ENCODE measurements at regions not wholly inside any gene's neighbourhood (a gene's known extent, or its start where the extent isn't known, plus 50 kb on each side); places are given as distances from the start of the nearest gene placed in this dataset.
"Not testable (repeated sequence)": the region's sequence is repeated elsewhere in the genome, so short reads cannot be mapped to it uniquely, and the experiment has no call there.

DNA sequence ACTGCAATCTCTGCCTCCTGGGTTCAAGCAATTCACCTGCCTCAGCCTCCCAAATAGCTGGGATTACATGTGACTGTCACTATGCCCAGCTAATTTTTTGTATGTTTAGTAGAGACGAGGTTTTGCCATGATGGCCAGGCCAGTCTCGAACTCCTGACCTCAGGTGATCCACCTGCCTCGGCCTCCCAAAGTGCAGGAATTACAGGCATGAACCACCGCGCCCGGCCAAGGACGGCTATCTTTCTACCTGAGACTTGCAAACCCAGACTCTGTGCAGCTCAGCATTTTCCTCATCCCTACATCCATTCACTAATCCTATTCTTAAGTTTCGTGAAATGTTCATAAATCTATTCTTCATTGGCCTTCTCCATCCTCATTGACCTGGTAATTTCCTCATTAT, 330.0 kb downstream of the ANTXR2 start:
- H3K9me3 ChIP-seq (ENCODE audit: control insufficient read depth, low read length): no peaks in the 10 kb centered on the region
- H3K27ac ChIP-seq (ENCODE audit: low read length): no peak overlapping the region
- no peaks in the 10 kb centered on the region for H3K27me3 ChIP-seq (ENCODE audit: control insufficient read depth, insufficient read depth)
- intact Hi-C loops (cut with DNase I): no loop called here
- 91% methylated on average over 8 of the region's 8 CpGs for WGBS
- H3K4me3 ChIP-seq (ENCODE audit: low read length): no peak overlapping the region
- DNase-seq (no peak), ATAC-seq (no peak)
- H3K4me1 ChIP-seq (ENCODE audit: control insufficient read depth, insufficient read depth, low read length): no peaks in the 10 kb centered on the region

DNA sequence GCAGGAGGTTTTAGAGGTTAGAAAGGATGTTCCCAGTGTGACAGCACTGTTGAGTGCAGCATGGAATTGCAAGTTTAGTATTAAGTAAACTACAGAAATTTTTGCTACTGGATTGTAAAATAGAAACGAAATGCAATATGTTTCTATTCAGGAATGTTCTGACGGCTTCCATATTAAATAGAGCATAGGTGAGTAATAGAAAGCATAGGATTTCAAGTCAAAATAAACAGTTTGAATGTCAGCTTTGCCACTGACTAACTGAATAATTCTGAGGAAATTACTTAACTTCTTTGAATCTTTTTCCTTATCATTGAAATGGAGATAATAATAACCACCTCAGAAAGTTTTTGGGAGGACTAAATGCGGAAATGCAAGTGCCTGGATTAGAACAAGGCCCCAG, 331.9 kb upstream of the GK2 start:
- 74% methylated on average over 3 of the region's 3 CpGs for WGBS
- intact Hi-C loops (cut with DNase I): no loop called here
- H3K4me3 ChIP-seq (ENCODE audit: low read length): no peak overlapping the region
- H3K27ac ChIP-seq (ENCODE audit: low read length): no peak overlapping the region
- no peaks in the 10 kb centered on the region for H3K4me1 ChIP-seq (ENCODE audit: control insufficient read depth, insufficient read depth, low read length)
- H3K27me3 ChIP-seq (ENCODE audit: control insufficient read depth, insufficient read depth): no peaks in the 10 kb centered on the region
- H3K9me3 ChIP-seq (ENCODE audit: control insufficient read depth, low read length): no peaks in the 10 kb centered on the region
- ATAC-seq (no peak), DNase-seq (no peak)

DNA sequence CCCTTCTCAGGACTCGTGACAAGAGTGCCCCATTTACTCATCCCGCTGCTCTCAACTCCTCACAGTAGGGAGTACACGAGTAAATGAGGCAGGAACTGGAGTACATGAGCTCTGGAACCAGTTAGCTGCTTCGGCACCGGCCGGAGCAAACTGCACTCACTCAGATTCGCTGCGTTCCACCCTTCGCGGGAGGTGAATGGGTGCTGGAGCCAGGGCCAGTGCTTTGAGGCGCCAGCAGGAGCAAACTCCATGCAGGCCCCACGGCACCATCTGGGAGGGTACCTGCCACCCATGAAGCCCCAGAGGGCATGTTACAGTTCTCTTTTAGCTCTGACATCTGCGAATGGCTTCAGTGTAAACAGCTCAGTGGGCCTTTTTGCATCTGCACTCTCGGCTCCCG, 315.5 kb upstream of the GK2 start:
- DNase-seq: peak in 2 of 3 donors; percentile 40 to 48
- Histone ChIP-seq H3K9me3 (ENCODE audit: control insufficient read depth, low read length) (no peaks in the 10 kb centered on the region), H3K4me1 (ENCODE audit: control insufficient read depth, insufficient read depth, low read length) (no peaks in the 10 kb centered on the region), H3K27ac (ENCODE audit: low read length) (no peak overlapping the region), H3K4me3 (ENCODE audit: low read length) (no peak overlapping the region), H3K27me3 (ENCODE audit: control insufficient read depth, insufficient read depth) (no peaks in the 10 kb centered on the region)
- ATAC-seq: no peak
- 84% methylated on average over 15 of the region's 15 CpGs for WGBS
- intact Hi-C loops (cut with DNase I): no loop called here

DNA sequence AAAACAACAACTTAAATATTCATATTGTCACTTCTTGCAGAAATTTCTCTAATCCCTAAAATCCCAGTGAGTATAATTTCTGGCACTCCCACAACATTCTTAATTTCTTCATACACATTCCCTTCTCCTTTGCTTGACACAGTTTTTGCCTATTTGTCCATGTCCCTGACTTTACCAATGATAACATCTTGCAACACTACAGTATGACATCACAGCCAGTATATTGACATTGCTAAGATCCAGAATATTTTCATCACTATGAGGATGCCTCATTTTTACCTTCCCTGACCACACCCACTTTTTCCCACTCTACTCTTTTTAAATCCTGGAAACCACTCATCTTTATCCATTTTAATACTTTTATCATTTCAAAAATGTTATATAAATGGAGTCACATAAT, 292.3 kb upstream of the GK2 start:
- no peak overlapping the region for H3K4me3 ChIP-seq (ENCODE audit: low read length)
- no peaks in the 10 kb centered on the region for H3K9me3 ChIP-seq (ENCODE audit: control insufficient read depth, low read length)
- H3K27ac ChIP-seq (ENCODE audit: low read length): no peak overlapping the region
- no peaks in the 10 kb centered on the region for H3K4me1 ChIP-seq (ENCODE audit: control insufficient read depth, insufficient read depth, low read length)
- DNase-seq: no peak
- no peak for ATAC-seq
- no peaks in the 10 kb centered on the region for H3K27me3 ChIP-seq (ENCODE audit: control insufficient read depth, insufficient read depth)
- intact Hi-C loops (cut with DNase I): no loop called here

DNA sequence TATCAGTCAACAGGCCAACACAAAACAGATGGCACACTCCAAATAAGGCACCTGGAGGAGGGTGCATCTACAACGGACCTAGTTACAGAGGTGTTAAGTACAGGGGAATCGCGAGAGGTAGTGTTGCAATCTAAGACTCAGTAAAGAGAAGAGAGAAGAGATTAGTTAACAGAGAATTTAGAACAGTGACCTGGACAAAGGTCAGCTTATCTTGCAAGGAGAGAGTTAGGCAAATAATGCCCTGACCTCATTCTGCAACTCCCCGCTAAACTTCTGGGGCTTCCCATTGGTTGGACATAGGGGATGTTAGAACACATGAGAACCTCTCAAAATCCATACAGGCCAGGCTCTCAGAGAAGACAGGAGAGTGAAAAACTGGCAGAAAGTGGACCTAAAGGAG, 289.4 kb upstream of the GK2 start:
- DNase-seq: no peak
- H3K27ac ChIP-seq (ENCODE audit: low read length): no peak overlapping the region
- H3K9me3 ChIP-seq (ENCODE audit: control insufficient read depth, low read length): no peaks in the 10 kb centered on the region
- intact Hi-C loops (cut with DNase I): no loop called here
- H3K27me3 ChIP-seq (ENCODE audit: control insufficient read depth, insufficient read depth): no peaks in the 10 kb centered on the region
- no peak for ATAC-seq
- 73% methylated on average over 4 of the region's 4 CpGs for WGBS
- H3K4me1 ChIP-seq (ENCODE audit: control insufficient read depth, insufficient read depth, low read length): no peaks in the 10 kb centered on the region
- H3K4me3 ChIP-seq (ENCODE audit: low read length): no peak overlapping the region

DNA sequence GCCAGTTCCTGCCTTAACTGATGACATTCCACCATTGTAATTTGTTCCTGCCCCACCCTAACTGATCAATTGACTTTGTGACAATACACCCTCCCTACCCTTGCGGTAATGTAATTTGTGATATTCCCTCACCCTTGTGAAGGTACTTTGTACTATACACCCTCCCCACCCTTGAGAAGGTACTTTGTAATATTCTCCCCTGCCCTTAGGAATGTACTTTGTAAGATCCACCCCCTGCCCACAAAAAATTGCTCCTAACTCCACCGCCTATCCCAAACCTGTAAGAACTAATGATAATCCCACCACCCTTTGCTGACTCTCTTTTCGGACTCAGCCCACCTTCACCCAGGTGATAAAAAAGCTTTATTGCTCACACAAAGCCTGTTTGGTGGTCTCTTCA, 288.5 kb upstream of the GK2 start:
- intact Hi-C loops (cut with DNase I); H3K27ac ChIP-seq (ENCODE audit: low read length); ATAC-seq; H3K27me3 ChIP-seq (ENCODE audit: control insufficient read depth, insufficient read depth); H3K4me3 ChIP-seq (ENCODE audit: low read length); H3K9me3 ChIP-seq (ENCODE audit: control insufficient read depth, low read length); DNase-seq; H3K4me1 ChIP-seq (ENCODE audit: control insufficient read depth, insufficient read depth, low read length): not testable (repeated sequence)
- WGBS: 82% methylated on average over 3 of the region's 3 CpGs

DNA sequence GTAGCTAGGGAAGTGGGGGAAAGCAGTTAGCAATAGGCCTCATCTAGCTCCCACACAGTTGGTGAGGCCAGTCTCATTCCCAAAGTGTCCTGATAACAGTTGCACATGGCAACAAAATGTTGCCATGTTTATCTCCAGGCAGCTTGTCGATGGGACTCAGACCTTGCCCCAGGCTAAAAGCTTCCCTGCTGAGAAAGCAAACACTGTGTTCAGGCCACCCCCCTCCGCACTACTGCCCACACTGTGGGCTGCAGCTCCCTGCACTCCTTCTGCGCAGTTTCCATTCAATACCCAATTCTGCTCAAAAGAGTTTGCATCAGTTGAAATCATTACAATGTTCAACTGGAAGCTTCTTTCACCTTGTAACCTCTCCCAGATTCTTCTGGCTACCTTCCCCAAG, 287.8 kb upstream of the GK2 start:
- no peak overlapping the region for H3K27ac ChIP-seq (ENCODE audit: low read length)
- no peaks in the 10 kb centered on the region for H3K27me3 ChIP-seq (ENCODE audit: control insufficient read depth, insufficient read depth)
- intact Hi-C loops (cut with DNase I): no loop called here
- no peaks in the 10 kb centered on the region for H3K9me3 ChIP-seq (ENCODE audit: control insufficient read depth, low read length)
- H3K4me1 ChIP-seq (ENCODE audit: control insufficient read depth, insufficient read depth, low read length): no peaks in the 10 kb centered on the region
- DNase-seq (no peak), ATAC-seq (no peak)
- WGBS: 79% methylated on average over 3 of the region's 3 CpGs
- no peak overlapping the region for H3K4me3 ChIP-seq (ENCODE audit: low read length)

DNA sequence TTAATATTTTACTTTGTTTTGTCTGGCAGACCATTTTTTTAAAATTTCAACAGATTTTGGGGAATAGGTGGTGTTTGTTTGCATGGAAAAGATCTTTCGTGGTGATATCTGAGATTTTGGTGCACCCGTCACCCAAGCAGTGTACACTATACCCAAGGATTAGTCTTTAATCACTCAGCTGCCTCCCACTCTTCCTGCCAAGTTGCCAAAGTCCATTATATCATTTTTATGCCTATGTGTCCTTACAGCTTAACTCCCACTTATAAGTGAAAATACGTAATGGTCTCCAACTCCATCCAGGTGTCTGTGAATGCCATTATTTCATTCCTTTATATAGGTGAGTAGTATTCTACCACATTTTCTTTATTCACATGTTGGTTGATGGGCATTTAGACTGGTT, 281.7 kb upstream of the GK2 start:
- no peak for DNase-seq
- no peak for ATAC-seq
- no peak overlapping the region for H3K4me3 ChIP-seq (ENCODE audit: low read length)
- intact Hi-C loops (cut with DNase I): no loop called here
- no peak overlapping the region for H3K27ac ChIP-seq (ENCODE audit: low read length)
- 80% methylated on average over 3 of the region's 3 CpGs for WGBS
- H3K9me3 ChIP-seq (ENCODE audit: control insufficient read depth, low read length): no peaks in the 10 kb centered on the region
- H3K27me3 ChIP-seq (ENCODE audit: control insufficient read depth, insufficient read depth): no peaks in the 10 kb centered on the region
- no peaks in the 10 kb centered on the region for H3K4me1 ChIP-seq (ENCODE audit: control insufficient read depth, insufficient read depth, low read length)

DNA sequence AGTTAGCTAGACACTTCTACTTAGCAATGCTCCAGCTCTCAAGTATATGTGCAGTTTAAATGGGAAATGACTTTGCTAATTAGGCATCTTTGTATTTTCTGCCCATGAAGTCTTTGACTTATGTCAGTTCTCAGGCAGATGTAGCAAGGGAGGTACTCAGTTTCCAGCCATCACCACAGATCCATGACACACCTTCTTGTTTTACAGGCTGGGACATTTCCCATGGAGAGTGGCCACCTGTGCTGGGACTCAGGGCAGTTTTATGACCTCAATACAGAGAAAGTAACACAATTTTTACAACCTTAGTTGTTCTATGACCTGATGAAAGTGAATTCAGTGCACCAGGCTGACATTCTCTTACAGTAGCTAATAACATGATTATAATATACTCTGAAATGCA, 280.7 kb upstream of the GK2 start:
- Histone ChIP-seq H3K4me1 (ENCODE audit: control insufficient read depth, insufficient read depth, low read length) (no peaks in the 10 kb centered on the region), H3K9me3 (ENCODE audit: control insufficient read depth, low read length) (no peaks in the 10 kb centered on the region), H3K27ac (ENCODE audit: low read length) (no peak overlapping the region), H3K27me3 (ENCODE audit: control insufficient read depth, insufficient read depth) (no peaks in the 10 kb centered on the region), H3K4me3 (ENCODE audit: low read length) (no peak overlapping the region)
- intact Hi-C loops (cut with DNase I): no loop called here
- ATAC-seq: no peak
- no peak for DNase-seq

DNA sequence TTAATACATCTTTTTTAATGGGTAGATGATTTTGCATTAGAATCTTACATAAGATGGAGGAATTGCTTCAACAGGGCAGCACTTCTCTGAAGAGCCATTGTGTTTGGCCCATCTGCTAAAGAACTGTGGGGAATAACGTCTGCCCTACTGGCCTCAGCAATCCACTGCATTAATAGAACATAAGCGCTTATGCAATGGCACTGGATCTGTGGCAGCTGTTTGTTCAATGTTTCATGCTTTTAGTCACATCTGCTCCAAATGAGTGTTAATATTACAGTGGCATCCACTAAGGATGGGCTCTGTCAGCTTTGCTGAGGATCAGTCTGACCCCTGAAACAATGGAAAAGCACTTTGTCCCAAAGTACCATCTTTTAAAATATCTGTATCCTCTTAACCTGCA, 279.0 kb upstream of the GK2 start:
- DNase-seq (no peak), ATAC-seq (no peak)
- intact Hi-C loops (cut with DNase I): no loop called here
- Histone ChIP-seq H3K27me3 (ENCODE audit: control insufficient read depth, insufficient read depth) (no peaks in the 10 kb centered on the region), H3K9me3 (ENCODE audit: control insufficient read depth, low read length) (no peaks in the 10 kb centered on the region), H3K4me3 (ENCODE audit: low read length) (no peak overlapping the region), H3K4me1 (ENCODE audit: control insufficient read depth, insufficient read depth, low read length) (peaks cover 2% of the 10 kb centered on the region), H3K27ac (ENCODE audit: low read length) (no peak overlapping the region)
- 85% methylated on average over 2 of the region's 2 CpGs for WGBS

DNA sequence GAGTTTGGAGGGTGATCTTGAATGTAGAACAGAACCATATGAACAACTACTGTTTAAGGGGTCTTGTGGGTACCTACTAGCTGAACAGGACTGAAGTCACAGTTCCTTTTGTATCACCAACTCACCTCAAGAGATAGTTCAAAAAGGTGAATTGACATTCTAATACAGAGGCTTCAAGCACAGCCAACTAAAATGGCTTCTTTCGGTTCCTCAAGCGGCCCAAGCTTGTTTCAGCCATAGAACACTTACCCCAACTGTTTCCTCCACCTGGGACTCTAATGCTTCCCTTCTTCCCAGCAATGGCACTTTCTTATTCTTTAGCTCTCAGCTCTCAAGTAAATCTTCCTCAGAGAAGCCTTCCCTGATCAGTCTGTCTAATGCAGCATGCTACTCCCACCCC, 277.5 kb upstream of the GK2 start:
- H3K4me1 ChIP-seq (ENCODE audit: control insufficient read depth, insufficient read depth, low read length): peaks cover 2% of the 10 kb centered on the region
- WGBS: 94% methylated on average over 2 of the region's 2 CpGs
- no peaks in the 10 kb centered on the region for H3K27me3 ChIP-seq (ENCODE audit: control insufficient read depth, insufficient read depth)
- H3K9me3 ChIP-seq (ENCODE audit: control insufficient read depth, low read length): no peaks in the 10 kb centered on the region
- no peak overlapping the region for H3K27ac ChIP-seq (ENCODE audit: low read length)
- no peak overlapping the region for H3K4me3 ChIP-seq (ENCODE audit: low read length)
- no peak for ATAC-seq
- intact Hi-C loops (cut with DNase I): no loop called here
- no peak for DNase-seq

DNA sequence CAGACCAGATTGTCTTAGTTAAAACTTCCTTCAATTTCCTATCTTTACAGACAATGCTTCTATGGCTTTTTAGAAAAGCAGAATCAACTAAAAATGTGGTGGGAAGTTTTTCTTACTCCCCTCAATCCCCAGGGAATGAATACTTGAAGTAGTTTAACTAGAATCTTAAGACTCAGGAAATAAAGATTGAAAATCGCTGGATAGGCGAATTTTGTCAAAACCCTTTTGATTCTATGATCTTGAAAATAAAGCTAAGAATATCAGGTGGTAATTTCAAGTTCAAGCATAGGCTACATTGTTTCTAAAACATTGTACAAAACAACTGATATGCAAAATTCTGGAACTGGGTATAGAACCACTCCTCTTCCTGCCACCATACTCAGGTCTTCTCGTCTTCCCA, 276.5 kb upstream of the GK2 start:
- no peak for ATAC-seq
- H3K27me3 ChIP-seq (ENCODE audit: control insufficient read depth, insufficient read depth): no peaks in the 10 kb centered on the region
- H3K9me3 ChIP-seq (ENCODE audit: control insufficient read depth, low read length): no peaks in the 10 kb centered on the region
- 67% methylated on average over 3 of the region's 3 CpGs for WGBS
- no peak overlapping the region for H3K27ac ChIP-seq (ENCODE audit: low read length)
- no peak for DNase-seq
- H3K4me1 ChIP-seq (ENCODE audit: control insufficient read depth, insufficient read depth, low read length): peaks cover 2% of the 10 kb centered on the region
- no peak overlapping the region for H3K4me3 ChIP-seq (ENCODE audit: low read length)
- intact Hi-C loops (cut with DNase I): no loop called here
